Spleen (tissue), 11 donors: ENCODE measurements at regions not wholly inside any gene's neighbourhood (a gene's known extent, or its start where the extent isn't known, plus 50 kb on each side); places are given as distances from the start of the nearest gene placed in this dataset.

Source experiments
- DNase-seq: peaks from one replicate; pipeline ENCODE4 v3.0.0-alpha.2; 2020
- H3K27ac ChIP-seq, 8 donors: fragments of 200-600 bp; sonication (generic) in 7 of 8; 1 replicate in 4 of 8; 2 replicates in 4 of 8; pipeline versions ENCODE4 v1.5.0 to v1.8.0; 2016 to 2021; ENCODE audit warnings: inconsistent platforms in 4 of 8, mild to moderate bottlenecking in 4 of 8, moderate library complexity in 1 of 8
- H3K27me3 ChIP-seq, 7 donors: fragments of 200-600 bp; sonication (generic) in 6 of 7; replicated peaks in 1 of 7; 1 replicate in 4 of 7; 2 replicates in 3 of 7; pipeline versions ENCODE4 v1.5.0 to v1.8.0; 2016 to 2021; ENCODE audit warnings: inconsistent platforms in 3 of 7, mild to moderate bottlenecking in 1 of 7
- H3K36me3 ChIP-seq, 6 donors: fragments of 200-600 bp; sonication (generic) in 5 of 6; 1 replicate in 4 of 6; 2 replicates in 2 of 6; pipeline versions ENCODE4 v1.5.0 to v1.8.0; 2016 to 2021; ENCODE audit warnings: inconsistent platforms in 2 of 6
- H3K4me1 ChIP-seq, 6 donors: fragments of 200-600 bp; sonication (generic) in 5 of 6; 1 replicate in 3 of 6; 2 replicates in 3 of 6; pipeline versions ENCODE4 v1.5.0 to v1.8.0; 2016 to 2021; ENCODE audit warnings: inconsistent platforms in 3 of 6
- H3K4me3 ChIP-seq, 8 donors: fragments of 200-600 bp; sonication (generic) in 7 of 8; 1 replicate in 4 of 8; 2 replicates in 4 of 8; pipeline versions ENCODE4 v1.5.0 to v1.8.0; 2016 to 2021; ENCODE audit warnings: inconsistent platforms in 4 of 8, mild to moderate bottlenecking in 4 of 8, moderate library complexity in 2 of 8
- H3K9me3 ChIP-seq, 8 donors: fragments of 200-600 bp; sonication (generic) in 7 of 8; 1 replicate in 4 of 8; 2 replicates in 4 of 8; pipeline versions ENCODE4 v1.5.0 to v1.8.0; 2016 to 2021; ENCODE audit warnings: inconsistent platforms in 4 of 8
- POLR2A ChIP-seq, 3 donors: fragments of 450-650 bp; IDR thresholded peaks; one replicate each; pipeline ENCODE4 v1.5.1; 2017; ENCODE audit warnings: antibody characterized with exemption in 3 of 3, mild to moderate bottlenecking in 1 of 3
- POLR2AphosphoS5 ChIP-seq, 3 donors: sonication (generic); formaldehyde crosslinking; IDR thresholded peaks; one replicate each; pipeline ENCODE4 v1.5.1; 2017; ENCODE audit warnings: antibody characterized with exemption in 3 of 3
- WGBS, 5 donors: extraction: QIAGEN DNeasy Blood & Tissue Kit in 3 of 5; methylation state at CpG; one replicate each; pipeline versions ENCODE4 v1.1.5 to v1.1.7; 2013 to 2018; 5-methylcytosine and 5-hydroxymethylcytosine counted together
- intact Hi-C: fragments of 100-400 bp; cut with DNase I; formaldehyde crosslinking; loops from one replicate; pipeline ENCODE4 v1.15.0; 2023; ENCODE audit warnings: low total_unique reads
- TF ChIP-seq, protein P1 (sequence below), 11 experiments: fragments of 200-600 bp in 7 of 11; fragments of 450-650 bp in 4 of 11; sonication (generic) in 4 of 11; IDR thresholded peaks in 8 of 11; conservative IDR thresholded peaks in 3 of 11; 1 replicate in 7 of 11; 2 replicates in 4 of 11; pipeline versions ENCODE4 v1.4.0 to v1.8.0; 2016 to 2021; ENCODE audit warnings: antibody characterized with exemption in 11 of 11, inconsistent platforms in 4 of 11, mild to moderate bottlenecking in 1 of 11
- donor health status: healthy with polysubstance abuse.
- donor health status: DM: no; HTN: no; CAD: no; lungs with moderate emphysema.
- donor health status: DM: no; HTN: no; CAD: no.
- donor health status: Bipolar disorder and iron deficiency.
- donor health status: healthy.
- donor health status: DM: no; HTN: no; CAD: no.
- donor health status: DM: yes; HTN: yes; CAD: no.

DNA sequence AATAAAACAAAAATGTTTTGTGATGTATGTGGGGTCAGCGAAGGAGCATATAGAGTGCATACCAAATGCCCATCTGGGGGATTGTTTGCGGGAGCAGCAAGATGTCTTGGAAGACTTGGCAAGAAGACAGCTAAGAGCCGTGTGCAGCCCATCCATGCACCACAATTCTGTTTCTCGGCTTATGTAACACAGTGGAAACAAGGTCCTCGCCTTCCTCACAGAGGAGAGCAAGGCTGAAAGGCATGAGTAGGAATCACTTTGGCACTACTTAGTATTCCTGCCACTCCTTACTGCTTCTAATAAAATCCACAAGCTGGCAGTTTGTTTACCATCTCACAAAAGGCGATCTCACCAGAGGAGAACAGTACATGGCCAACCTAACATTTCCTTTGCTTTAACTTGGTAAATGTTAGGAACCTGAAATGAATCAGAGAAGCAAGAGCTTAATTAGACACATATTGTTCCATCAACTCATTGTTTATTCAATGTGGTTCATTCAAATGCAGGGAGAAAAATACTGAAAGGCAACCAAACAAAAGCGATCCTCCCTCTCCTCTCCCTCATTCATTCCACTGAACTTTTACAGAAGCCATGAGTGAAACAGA, 648.1 kb downstream of the ACTL7B start:
- TF ChIP-seq, protein P1, sequence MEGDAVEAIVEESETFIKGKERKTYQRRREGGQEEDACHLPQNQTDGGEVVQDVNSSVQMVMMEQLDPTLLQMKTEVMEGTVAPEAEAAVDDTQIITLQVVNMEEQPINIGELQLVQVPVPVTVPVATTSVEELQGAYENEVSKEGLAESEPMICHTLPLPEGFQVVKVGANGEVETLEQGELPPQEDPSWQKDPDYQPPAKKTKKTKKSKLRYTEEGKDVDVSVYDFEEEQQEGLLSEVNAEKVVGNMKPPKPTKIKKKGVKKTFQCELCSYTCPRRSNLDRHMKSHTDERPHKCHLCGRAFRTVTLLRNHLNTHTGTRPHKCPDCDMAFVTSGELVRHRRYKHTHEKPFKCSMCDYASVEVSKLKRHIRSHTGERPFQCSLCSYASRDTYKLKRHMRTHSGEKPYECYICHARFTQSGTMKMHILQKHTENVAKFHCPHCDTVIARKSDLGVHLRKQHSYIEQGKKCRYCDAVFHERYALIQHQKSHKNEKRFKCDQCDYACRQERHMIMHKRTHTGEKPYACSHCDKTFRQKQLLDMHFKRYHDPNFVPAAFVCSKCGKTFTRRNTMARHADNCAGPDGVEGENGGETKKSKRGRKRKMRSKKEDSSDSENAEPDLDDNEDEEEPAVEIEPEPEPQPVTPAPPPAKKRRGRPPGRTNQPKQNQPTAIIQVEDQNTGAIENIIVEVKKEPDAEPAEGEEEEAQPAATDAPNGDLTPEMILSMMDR (IDR thresholded peaks at IDR 0.05 in 8 of 11, conservative IDR thresholded peaks at IDR 0.05 in 3 of 11) = no peak
- TF ChIP-seq POLR2A (IDR thresholded peaks at IDR 0.05) = no peak
- TF ChIP-seq POLR2AphosphoS5 (IDR thresholded peaks at IDR 0.05) = no peak
- no peaks in the 10 kb centered on the region for H3K4me1 ChIP-seq
- no peak overlapping the region for H3K4me3 ChIP-seq
- H3K9me3 ChIP-seq = peaks cover 0 to 19% (median 9%) of the 10 kb centered on the region in 8 donors
- intact Hi-C loops = no loop called here
- DNase-seq = no peak
- H3K27me3 ChIP-seq = no peaks in the 10 kb centered on the region
- no peaks in the 10 kb centered on the region for H3K36me3 ChIP-seq
- no peak overlapping the region for H3K27ac ChIP-seq
- 84 to 94% (median 93%) methylated on average over 7 of the region's 7 CpGs for WGBS, 5 donors

DNA sequence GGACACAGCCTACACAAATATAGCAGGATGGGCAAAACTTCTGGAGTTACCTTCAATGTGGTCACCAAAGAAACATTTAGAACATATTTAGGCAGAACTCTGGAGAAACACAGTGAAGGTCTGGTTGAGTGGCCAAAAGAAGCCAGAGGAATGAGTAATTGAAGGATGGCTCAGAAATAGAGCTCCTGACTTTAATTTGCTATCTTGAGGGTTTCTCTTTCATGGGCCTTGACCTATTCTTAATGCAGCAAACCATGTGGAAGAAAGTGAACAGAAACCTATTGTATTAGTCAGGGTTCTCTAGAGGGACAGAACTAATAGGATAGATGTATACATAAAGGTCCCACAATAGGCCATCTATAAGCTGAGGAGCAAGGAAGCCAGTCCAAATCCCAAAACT, 650.5 kb downstream of the ACTL7B start:
- intact Hi-C loops = no loop called here
- no peaks in the 10 kb centered on the region for H3K4me1 ChIP-seq
- no peak overlapping the region for H3K4me3 ChIP-seq
- H3K27ac ChIP-seq = no peak overlapping the region
- TF ChIP-seq, protein P1 (IDR thresholded peaks at IDR 0.05 in 8 of 11, conservative IDR thresholded peaks at IDR 0.05 in 3 of 11) = no peak
- TF ChIP-seq POLR2A (IDR thresholded peaks at IDR 0.05) (no peak), POLR2AphosphoS5 (IDR thresholded peaks at IDR 0.05) (no peak)
- no peaks in the 10 kb centered on the region for H3K36me3 ChIP-seq
- H3K9me3 ChIP-seq = peaks cover 0 to 43% (median 28%) of the 10 kb centered on the region in 8 donors
- no peaks in the 10 kb centered on the region for H3K27me3 ChIP-seq
- no peak for DNase-seq

DNA sequence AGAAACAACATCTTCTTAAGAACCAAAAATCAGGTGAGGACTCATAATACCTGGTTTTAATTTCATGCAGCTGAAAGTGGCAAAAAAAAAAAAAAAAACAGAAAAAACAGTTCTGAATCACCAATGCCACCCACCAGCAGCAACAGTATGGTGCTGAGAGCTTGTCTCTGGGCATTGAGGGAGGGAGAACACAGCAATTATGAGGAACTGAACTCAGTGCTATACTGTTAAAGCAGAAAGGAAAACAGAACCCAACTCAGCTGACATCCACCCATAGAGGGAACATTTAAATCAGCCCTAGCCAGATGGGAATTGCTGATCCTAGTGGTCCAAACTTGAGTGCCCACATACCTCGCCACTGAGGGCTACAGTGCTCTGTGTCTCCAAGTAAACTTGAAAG, 657.9 kb downstream of the ACTL7B start:
- no peak overlapping the region for H3K27ac ChIP-seq
- H3K9me3 ChIP-seq = peaks cover 0 to 41% (median 35%) of the 10 kb centered on the region in 8 donors
- intact Hi-C loops = no loop called here
- no peak for DNase-seq
- no peaks in the 10 kb centered on the region for H3K27me3 ChIP-seq
- H3K36me3 ChIP-seq = no peaks in the 10 kb centered on the region
- WGBS, 5 donors = 60 to 100% (median 87%) methylated on average over 1 of the region's 1 CpG
- H3K4me3 ChIP-seq = no peak overlapping the region
- no peaks in the 10 kb centered on the region for H3K4me1 ChIP-seq
- TF ChIP-seq POLR2AphosphoS5 (IDR thresholded peaks at IDR 0.05) = no peak
- TF ChIP-seq, protein P1 (IDR thresholded peaks at IDR 0.05 in 8 of 11, conservative IDR thresholded peaks at IDR 0.05 in 3 of 11) = no peak
- TF ChIP-seq POLR2A (IDR thresholded peaks at IDR 0.05) = no peak

DNA sequence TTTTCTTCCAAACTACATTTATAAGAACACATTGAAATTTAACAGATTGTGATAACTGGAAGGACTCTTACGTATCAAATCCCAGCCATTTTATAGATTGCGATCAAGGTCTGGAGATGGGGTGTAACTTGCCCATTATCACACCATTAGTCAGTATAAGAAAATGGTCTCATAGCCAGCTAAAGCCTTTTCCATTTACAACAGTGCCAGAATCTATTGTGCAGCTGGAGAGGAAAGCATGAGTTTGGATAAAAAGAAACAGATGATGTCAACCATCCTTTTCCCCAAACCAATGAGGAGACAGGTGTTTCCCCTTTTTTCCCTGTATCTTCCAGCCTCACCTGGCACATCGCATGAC, 658.8 kb downstream of the ACTL7B start:
- no peaks in the 10 kb centered on the region for H3K36me3 ChIP-seq
- no peak overlapping the region for H3K4me3 ChIP-seq
- H3K27me3 ChIP-seq = no peaks in the 10 kb centered on the region
- H3K9me3 ChIP-seq = peaks cover 0 to 33% (median 27%) of the 10 kb centered on the region in 8 donors
- intact Hi-C loops = no loop called here
- TF ChIP-seq POLR2AphosphoS5 (IDR thresholded peaks at IDR 0.05) (no peak), POLR2A (IDR thresholded peaks at IDR 0.05) (no peak)
- TF ChIP-seq, protein P1 (IDR thresholded peaks at IDR 0.05 in 8 of 11, conservative IDR thresholded peaks at IDR 0.05 in 3 of 11) = no peak
- no peak for DNase-seq
- no peak overlapping the region for H3K27ac ChIP-seq
- WGBS, 5 donors = 92 to 97% (median 93%) methylated on average over 3 of the region's 3 CpGs
- no peaks in the 10 kb centered on the region for H3K4me1 ChIP-seq
